Rectal smooth muscle tissue (tissue), 1 donor: ENCODE measurements at regions not wholly inside any gene's neighbourhood (a gene's known extent, or its start where the extent isn't known, plus 50 kb on each side); places are given as distances from the start of the nearest gene placed in this dataset.

ENCODE experiments used
- H3K27ac ChIP-seq: one replicate; pipeline ENCODE4 v1.7.0; 2013; ENCODE audit warnings: low read depth, low read length, inconsistent platforms
- H3K27me3 ChIP-seq: one replicate; pipeline ENCODE4 v1.7.0; 2013; ENCODE audit warnings: low read length; ENCODE audit not compliant: control insufficient read depth, insufficient read depth
- H3K36me3 ChIP-seq: one replicate; pipeline ENCODE4 v1.7.0; 2013; ENCODE audit warnings: low read length; ENCODE audit not compliant: control insufficient read depth, insufficient read depth
- H3K4me1 ChIP-seq: one replicate; pipeline ENCODE4 v1.7.0; 2013; ENCODE audit warnings: low read length; ENCODE audit not compliant: control insufficient read depth, insufficient read depth
- H3K4me3 ChIP-seq: one replicate; pipeline ENCODE4 v1.7.0; 2013; ENCODE audit warnings: low read length
- H3K9ac ChIP-seq: one replicate; pipeline ENCODE4 v1.7.0; 2013; ENCODE audit warnings: low read length

GRCh38 chr6:4565301-4566250 is 210.6 kb upstream of the CDYL start:
- Histone ChIP-seq H3K9ac (no peak overlapping the region), H3K36me3 (no peaks in the 10 kb centered on the region), H3K27ac (no peak overlapping the region), H3K27me3 (no peaks in the 10 kb centered on the region), H3K4me1 (no peaks in the 10 kb centered on the region), H3K4me3 (no peak overlapping the region)

DNA sequence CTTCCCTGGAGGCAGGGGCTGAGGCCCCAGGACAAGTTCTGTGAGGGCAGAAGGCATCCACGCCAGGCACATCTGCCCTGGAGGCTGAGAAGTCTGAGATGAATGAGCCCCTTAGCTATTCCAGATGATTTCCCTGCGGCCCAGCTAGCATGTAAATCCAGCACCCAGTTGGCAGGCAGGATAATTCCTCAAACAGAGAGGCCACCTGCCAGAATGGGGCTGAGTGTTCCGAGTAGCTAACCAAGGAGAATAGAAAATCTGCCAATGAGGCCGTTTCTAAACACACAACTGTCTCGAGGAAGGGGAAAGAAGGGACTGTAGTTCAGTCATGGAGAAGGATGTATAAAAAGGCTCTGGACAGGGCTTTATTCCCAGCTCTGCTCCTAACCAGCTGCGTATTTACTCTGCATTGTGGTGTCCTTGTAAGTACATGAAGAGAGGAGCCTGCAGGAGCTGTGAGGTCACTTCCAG is 211.4 kb upstream of the CDYL start:
- H3K27me3 ChIP-seq: no peaks in the 10 kb centered on the region
- no peaks in the 10 kb centered on the region for H3K36me3 ChIP-seq
- no peaks in the 10 kb centered on the region for H3K4me1 ChIP-seq
- no peak overlapping the region for H3K4me3 ChIP-seq
- H3K27ac ChIP-seq: no peak overlapping the region
- H3K9ac ChIP-seq: no peak overlapping the region

DNA sequence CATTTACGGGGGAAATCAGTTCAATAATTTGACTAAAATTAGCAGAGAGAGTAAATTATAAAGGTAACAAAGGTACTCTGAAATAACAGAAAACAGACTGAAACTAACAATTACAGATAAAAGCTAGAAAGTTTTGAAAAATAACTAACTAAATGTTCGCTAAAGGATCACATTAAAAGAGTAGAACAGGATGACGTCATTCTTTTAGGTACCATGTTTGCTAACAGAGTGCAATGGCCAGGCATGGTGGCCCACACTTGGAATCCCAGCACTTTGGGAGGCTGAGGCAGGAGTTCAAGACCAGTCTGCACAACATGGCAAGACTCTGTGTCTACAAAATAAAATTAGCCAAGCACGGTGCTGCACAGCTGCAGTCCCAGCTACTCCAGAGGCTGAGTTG is 212.3 kb upstream of the CDYL start:
- Histone ChIP-seq H3K4me1 (no peaks in the 10 kb centered on the region), H3K4me3 (no peak overlapping the region), H3K27me3 (no peaks in the 10 kb centered on the region), H3K9ac (no peak overlapping the region), H3K36me3 (no peaks in the 10 kb centered on the region), H3K27ac (no peak overlapping the region)

DNA sequence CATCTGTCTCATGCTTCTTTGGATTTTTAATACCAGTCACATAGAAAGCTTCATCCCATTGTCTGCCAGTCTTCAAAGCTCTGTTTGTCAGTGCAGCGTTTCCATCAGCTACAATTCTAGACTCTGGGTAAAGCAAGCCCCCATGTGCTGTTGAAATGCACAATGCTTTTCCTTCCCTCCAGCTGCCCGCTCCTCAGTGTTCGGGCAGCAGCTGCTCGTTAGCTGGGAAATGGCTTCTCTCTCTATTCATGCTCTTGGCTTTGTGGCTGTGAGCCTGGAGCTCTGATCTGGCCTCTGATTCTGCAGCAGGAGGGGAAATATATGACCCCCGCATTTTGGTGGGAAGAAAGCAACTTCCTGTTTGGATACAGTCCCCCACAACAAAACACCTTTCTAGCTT is 213.0 kb upstream of the CDYL start:
- Histone ChIP-seq H3K4me1 (no peaks in the 10 kb centered on the region), H3K9ac (no peak overlapping the region), H3K36me3 (no peaks in the 10 kb centered on the region), H3K4me3 (no peak overlapping the region), H3K27ac (no peak overlapping the region), H3K27me3 (no peaks in the 10 kb centered on the region)

DNA sequence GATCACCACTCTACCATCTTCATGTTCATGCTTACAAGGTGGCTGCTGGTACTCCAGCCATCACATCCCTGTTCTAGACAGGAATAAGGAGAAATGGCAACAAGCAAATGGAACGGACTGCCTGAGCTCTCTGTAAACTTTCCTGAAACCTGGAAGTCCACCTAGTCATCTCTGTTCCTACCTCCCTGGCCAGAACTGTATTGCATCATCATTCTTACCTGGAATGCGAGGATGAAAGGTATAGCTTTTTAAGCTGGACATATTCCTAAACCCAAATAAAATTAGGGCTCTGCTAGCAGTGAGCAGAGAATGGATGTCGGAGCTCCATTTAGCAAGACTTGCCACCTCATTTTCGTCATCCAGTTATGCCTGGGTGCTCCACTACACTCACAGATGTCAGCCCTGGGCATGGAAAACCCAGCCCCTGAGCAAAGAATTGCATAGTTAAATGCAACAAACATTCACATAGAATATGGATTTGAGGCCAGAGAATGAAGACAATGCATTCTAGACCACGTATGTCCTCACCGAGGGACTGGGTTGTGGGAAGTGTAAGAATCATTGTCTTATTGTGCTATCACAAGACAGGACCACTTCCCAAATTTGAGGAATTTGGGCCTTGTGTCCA is 214.3 kb upstream of the CDYL start:
- Histone ChIP-seq H3K27ac (no peak overlapping the region), H3K9ac (no peak overlapping the region), H3K36me3 (no peaks in the 10 kb centered on the region), H3K4me3 (no peak overlapping the region), H3K4me1 (no peaks in the 10 kb centered on the region), H3K27me3 (no peaks in the 10 kb centered on the region)

GRCh38 chr6:4561078-4561435 is 215.1 kb upstream of the CDYL start:
- Histone ChIP-seq H3K27ac (no peak overlapping the region), H3K9ac (no peak overlapping the region), H3K4me1 (no peaks in the 10 kb centered on the region), H3K27me3 (no peaks in the 10 kb centered on the region), H3K4me3 (no peak overlapping the region), H3K36me3 (no peaks in the 10 kb centered on the region)

- H3K4me1 ChIP-seq: no peaks in the 10 kb centered on the region
- H3K9ac ChIP-seq: no peak overlapping the region
- H3K36me3 ChIP-seq: no peaks in the 10 kb centered on the region
- H3K4me3 ChIP-seq: no peak overlapping the region
- H3K27me3 ChIP-seq: no peaks in the 10 kb centered on the region
- H3K27ac ChIP-seq: no peak overlapping the region
Observed at GRCh38 chr6:4560221-4561077, 215.8 kb upstream of the CDYL start.

DNA sequence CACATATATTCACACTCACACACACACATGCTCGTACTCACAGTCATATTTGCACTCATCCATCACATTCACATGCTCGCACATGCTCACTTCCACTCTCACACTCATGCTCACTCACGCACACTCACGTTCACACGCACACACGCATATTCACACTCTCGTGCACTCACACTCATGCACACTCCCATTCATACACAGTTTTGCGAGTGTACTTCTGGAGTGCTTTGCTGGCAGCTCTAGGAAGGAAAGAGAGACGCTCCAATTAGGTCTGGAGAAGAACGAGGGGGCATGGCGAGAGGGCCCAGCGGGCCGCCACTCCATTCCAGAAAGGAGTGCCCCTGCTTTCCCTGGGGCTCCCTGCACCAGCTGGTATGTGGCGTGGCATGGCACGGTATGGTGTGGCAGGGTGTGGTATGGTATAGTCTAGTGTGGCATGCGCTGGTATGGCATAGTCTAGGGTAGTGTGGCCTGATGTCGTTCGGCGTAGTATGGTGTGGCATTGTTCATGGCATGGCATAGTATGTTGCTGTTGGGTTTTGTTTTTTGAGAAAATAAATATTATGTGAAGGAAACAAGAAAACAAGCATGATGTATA is 216.8 kb upstream of the CDYL start:
- Histone ChIP-seq H3K36me3 (no peaks in the 10 kb centered on the region), H3K4me3 (no peak overlapping the region), H3K4me1 (no peaks in the 10 kb centered on the region), H3K9ac (no peak overlapping the region), H3K27ac (no peak overlapping the region), H3K27me3 (no peaks in the 10 kb centered on the region)

DNA sequence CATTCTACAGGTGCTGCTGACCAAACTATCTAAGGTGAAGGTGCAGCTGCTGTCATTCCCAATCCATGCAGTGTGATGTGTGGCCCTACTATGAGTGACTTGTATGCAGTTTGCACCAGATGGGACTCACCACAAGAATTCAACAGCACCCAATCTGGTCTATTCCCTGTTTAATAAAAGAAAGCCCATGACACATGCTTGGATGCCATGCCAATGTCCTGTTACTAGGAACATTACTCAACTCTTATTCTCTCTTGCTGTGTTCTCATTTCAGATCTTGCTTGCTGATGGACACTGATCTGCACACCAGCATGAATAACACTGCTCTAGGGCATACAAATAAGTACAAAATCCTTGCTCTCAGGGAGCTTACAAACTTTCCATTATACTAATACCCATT is 221.6 kb upstream of the CDYL start:
- no peaks in the 10 kb centered on the region for H3K36me3 ChIP-seq
- no peaks in the 10 kb centered on the region for H3K27me3 ChIP-seq
- H3K27ac ChIP-seq: no peak overlapping the region
- H3K4me1 ChIP-seq: no peaks in the 10 kb centered on the region
- H3K4me3 ChIP-seq: no peak overlapping the region
- no peak overlapping the region for H3K9ac ChIP-seq

DNA sequence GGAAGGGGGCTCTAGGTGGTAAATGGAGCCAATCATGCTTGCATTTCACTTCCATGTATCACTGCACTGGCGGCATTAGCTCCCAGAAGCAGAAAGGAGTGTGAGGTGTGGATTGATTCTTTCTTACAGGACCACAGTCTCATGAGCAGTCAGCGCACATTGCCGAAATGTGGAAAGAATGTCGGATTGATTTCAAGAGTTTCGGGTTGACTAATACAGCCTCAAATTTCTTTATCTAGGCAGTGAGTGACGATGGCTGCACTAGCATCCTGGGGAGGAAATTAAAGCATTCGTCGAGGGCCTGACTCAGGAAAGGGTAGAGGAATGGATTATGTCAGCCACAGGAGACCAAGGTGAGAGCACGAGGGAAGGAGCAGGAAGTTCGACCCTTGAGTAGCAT is 222.8 kb upstream of the CDYL start:
- Histone ChIP-seq H3K27ac (no peak overlapping the region), H3K9ac (no peak overlapping the region), H3K4me1 (no peaks in the 10 kb centered on the region), H3K27me3 (no peaks in the 10 kb centered on the region), H3K36me3 (no peaks in the 10 kb centered on the region), H3K4me3 (no peak overlapping the region)

- no peaks in the 10 kb centered on the region for H3K36me3 ChIP-seq
- H3K4me1 ChIP-seq: no peaks in the 10 kb centered on the region
- H3K4me3 ChIP-seq: no peak overlapping the region
- H3K27me3 ChIP-seq: no peaks in the 10 kb centered on the region
- H3K27ac ChIP-seq: no peak overlapping the region
- H3K9ac ChIP-seq: no peak overlapping the region
Observed at GRCh38 chr6:4550227-4550597, 226.0 kb upstream of the CDYL start.
